HG03571 (cell line): ENCODE measurements at regions not wholly inside any gene's neighbourhood (a gene's known extent, or its start where the extent isn't known, plus 50 kb on each side); places are given as distances from the start of the nearest gene placed in this dataset.

ENCODE experiments used
- ATAC-seq: cut with Tn5 transposase; IDR thresholded peaks from one replicate; pipeline ENCODE4 v1.9.1; 2021; ENCODE audit not compliant: unreplicated experiment

- no peak for ATAC-seq
Measured at GRCh38 chr4:129668092-129668491, 572.1 kb downstream of the C4orf33 start.

GRCh38 chr4:129672941-129673340, 577.0 kb downstream of the C4orf33 start:
- no peak for ATAC-seq

GRCh38 chr4:129675036-129675435, 579.1 kb downstream of the C4orf33 start:
- ATAC-seq: no peak

GRCh38 chr4:129676934-129677333, 581.0 kb downstream of the C4orf33 start:
- no peak for ATAC-seq

GRCh38 chr4:129682586-129682985, 586.6 kb downstream of the C4orf33 start:
- ATAC-seq: no peak

- no peak for ATAC-seq
Measured at GRCh38 chr4:129707949-129708348, 612.0 kb downstream of the C4orf33 start.

- no peak for ATAC-seq
Measured at GRCh38 chr4:129708784-129709183, 612.8 kb downstream of the C4orf33 start.

- no peak for ATAC-seq
Measured at GRCh38 chr4:129738175-129738574, 642.2 kb downstream of the C4orf33 start.

- no peak for ATAC-seq
Measured at GRCh38 chr4:129747756-129748155, 651.8 kb downstream of the C4orf33 start.

- ATAC-seq: no peak
Measured at GRCh38 chr4:129748991-129749390, 653.0 kb downstream of the C4orf33 start.

GRCh38 chr4:129751646-129752045, 655.7 kb downstream of the C4orf33 start:
- no peak for ATAC-seq

- ATAC-seq: no peak
Measured at GRCh38 chr4:129783596-129783995, 687.6 kb downstream of the C4orf33 start.

GRCh38 chr4:129788486-129788885, 692.5 kb downstream of the C4orf33 start:
- ATAC-seq: no peak

- no peak for ATAC-seq
Measured at GRCh38 chr4:129804461-129804981, 708.6 kb downstream of the C4orf33 start.

- no peak for ATAC-seq
Measured at GRCh38 chr4:129806986-129807385, 711.0 kb downstream of the C4orf33 start.

GRCh38 chr4:129808242-129808641, 712.3 kb downstream of the C4orf33 start:
- ATAC-seq: no peak

- no peak for ATAC-seq
Measured at GRCh38 chr4:129821073-129821472, 725.1 kb downstream of the C4orf33 start.

- no peak for ATAC-seq
Measured at GRCh38 chr4:129821963-129822362, 726.0 kb downstream of the C4orf33 start.

- no peak for ATAC-seq
Measured at GRCh38 chr4:129822701-129823100, 726.7 kb downstream of the C4orf33 start.

- no peak for ATAC-seq
Measured at GRCh38 chr4:129823105-129823504, 727.2 kb downstream of the C4orf33 start.

GRCh38 chr4:129829373-129829772, 733.4 kb downstream of the C4orf33 start:
- ATAC-seq: no peak

- ATAC-seq: no peak
Measured at GRCh38 chr4:129839687-129840086, 743.7 kb downstream of the C4orf33 start.

- no peak for ATAC-seq
Measured at GRCh38 chr4:129842096-129842495, 746.1 kb downstream of the C4orf33 start.

- ATAC-seq: no peak
Measured at GRCh38 chr4:129852434-129852833, 756.5 kb downstream of the C4orf33 start.
